ENCODE measurements at regions not wholly inside any gene's neighbourhood (a gene's known extent, or its start where the extent isn't known, plus 50 kb on each side); places are given as distances from the start of the nearest gene placed in this dataset.

- Histone ChIP-seq H3K4me2 (ENCODE audit: insufficient read depth, low read length) (no peak overlapping the region), H3K4me3 (replicated peaks in 1 of 3; ENCODE audit: insufficient read depth in 1 of 3, low read depth in 1 of 3, low read length in 3 of 3) (no peak overlapping the region), H4K20me1 (replicated peaks; ENCODE audit: control insufficient read depth, extremely low read depth, insufficient read depth, low read length) (no peaks in the 10 kb centered on the region), H3K27me3 (ENCODE audit: control insufficient read depth in 2 of 2, insufficient read depth in 2 of 2, low read length in 2 of 2) (no peaks in the 10 kb centered on the region), H3K4me1 (ENCODE audit: control insufficient read depth, extremely low read depth, insufficient read depth, low read length) (no peaks in the 10 kb centered on the region), H3K9me3 (replicated peaks; ENCODE audit: control insufficient read depth, insufficient read depth, low read length) (no peaks in the 10 kb centered on the region), H3K79me2 (ENCODE audit: control insufficient read depth, insufficient read depth, low read length) (no peaks in the 10 kb centered on the region), H3K9ac (replicated peaks; ENCODE audit: extremely low read depth, insufficient read depth, low read length) (no peak overlapping the region), H3K9me1 (replicated peaks; ENCODE audit: control insufficient read depth, extremely low read depth, insufficient read depth, low read length) (no peaks in the 10 kb centered on the region), H3K27ac (ENCODE audit: insufficient read depth, low read depth, low read length) (no peak overlapping the region), H2AFZ (ENCODE audit: low read depth, low read length) (no peak overlapping the region), H3K36me3 (ENCODE audit: control insufficient read depth in 2 of 2, extremely low read depth in 1 of 2, insufficient read depth in 2 of 2, low read length in 2 of 2) (no peaks in the 10 kb centered on the region)
- dilution Hi-C loops (cut with MboI; ENCODE audit: extremely low pct_ligation_motif_present, low sequenced_read_pairs) = no loop called here
- intact Hi-C loops (cut with micrococcal nuclease) = no loop called here
- DNase-seq (ENCODE audit: low read depth, low spot score) (no peak), FAIRE-seq (no peak)
- POLR2A ChIA-PET = no interaction called here
- no TSS peak for BruUV-seq (replicated peaks)
- CTCF ChIA-PET = no interaction called here
- TF ChIP-seq CTCF (IDR thresholded peaks at IDR 0.05; ENCODE audit: extremely low read depth in 1 of 2, insufficient read depth in 1 of 2, low read depth in 1 of 2, low read length in 2 of 2) (no peak), GATA2 (IDR thresholded peaks at IDR 0.05; ENCODE audit: insufficient read depth, insufficient read length, low read depth, low read length) (no peak), EZH2 (IDR thresholded peaks at IDR 0.05; ENCODE audit: borderline replicate concordance, low read depth, low read length, severe bottlenecking) (no peak), POLR2AphosphoS5 (IDR thresholded peaks at IDR 0.05; ENCODE audit: insufficient read depth, low read depth, low read length) (no peak), POLR2A (IDR thresholded peaks at IDR 0.05; ENCODE audit: low read depth, low read length) (no peak), FOS (IDR thresholded peaks at IDR 0.05; ENCODE audit: borderline replicate concordance, insufficient read depth, low read length) (no peak), JUN (IDR thresholded peaks at IDR 0.05; ENCODE audit: borderline replicate concordance, insufficient read depth, insufficient read length, low read depth) (no peak), MYC (IDR thresholded peaks at IDR 0.05; ENCODE audit: low read depth, low read length) (no peak), MAX (IDR thresholded peaks at IDR 0.05; ENCODE audit: insufficient read depth, insufficient read length) (no peak)
These were observed 365.7 kb upstream of the MAF start for GRCh38 chr16:79966226-79966625.

Data from endothelial cell of umbilical vein (primary cell).